Adrenal gland (tissue), 5 donors: ENCODE measurements at regions not wholly inside any gene's neighbourhood (a gene's known extent, or its start where the extent isn't known, plus 50 kb on each side); places are given as distances from the start of the nearest gene placed in this dataset.

Experiments used
- POLR2A ChIP-seq, 2 donors: fragments of 450-650 bp; IDR thresholded peaks; one replicate each; pipeline ENCODE4 v1.6.1; 2017; ENCODE audit warnings: antibody characterized with exemption in 2 of 2, mild to moderate bottlenecking in 2 of 2, moderate library complexity in 1 of 2
- TF ChIP-seq, protein P1 (sequence below), 6 experiments: fragments of 450-650 bp in 4 of 6; fragments of 200-600 bp in 2 of 6; sonication (generic) in 1 of 6; IDR thresholded peaks; 1 replicate in 5 of 6; 2 replicates in 1 of 6; pipeline versions ENCODE4 v1.5.1 to v1.8.0; 2016 to 2021; ENCODE audit warnings: antibody characterized with exemption in 6 of 6, mild to moderate bottlenecking in 2 of 6, moderate library complexity in 1 of 6
- donor health status: DM: no; HTN: no; CAD: no.

DNA sequence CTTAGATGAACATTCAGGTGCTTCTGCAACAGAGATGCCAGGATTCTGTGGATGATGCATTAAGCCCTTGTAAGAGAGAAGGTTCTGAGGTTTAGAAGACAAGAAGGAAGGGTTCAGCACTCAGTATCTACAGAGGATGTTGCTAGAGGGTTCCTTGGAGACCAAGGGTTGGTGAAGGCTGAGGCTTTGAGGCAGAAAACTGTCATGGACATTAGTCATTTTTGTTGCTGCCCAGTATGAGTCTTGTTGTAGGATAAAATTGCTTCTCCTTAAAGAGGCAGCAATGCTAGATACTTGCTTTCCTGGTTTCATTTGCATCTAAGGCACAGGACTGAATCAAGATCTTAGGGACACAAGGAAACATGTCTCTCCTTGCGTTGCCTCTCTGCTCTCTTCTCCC lies 319.4 kb upstream of the NFIA start:
- TF ChIP-seq, protein P1, sequence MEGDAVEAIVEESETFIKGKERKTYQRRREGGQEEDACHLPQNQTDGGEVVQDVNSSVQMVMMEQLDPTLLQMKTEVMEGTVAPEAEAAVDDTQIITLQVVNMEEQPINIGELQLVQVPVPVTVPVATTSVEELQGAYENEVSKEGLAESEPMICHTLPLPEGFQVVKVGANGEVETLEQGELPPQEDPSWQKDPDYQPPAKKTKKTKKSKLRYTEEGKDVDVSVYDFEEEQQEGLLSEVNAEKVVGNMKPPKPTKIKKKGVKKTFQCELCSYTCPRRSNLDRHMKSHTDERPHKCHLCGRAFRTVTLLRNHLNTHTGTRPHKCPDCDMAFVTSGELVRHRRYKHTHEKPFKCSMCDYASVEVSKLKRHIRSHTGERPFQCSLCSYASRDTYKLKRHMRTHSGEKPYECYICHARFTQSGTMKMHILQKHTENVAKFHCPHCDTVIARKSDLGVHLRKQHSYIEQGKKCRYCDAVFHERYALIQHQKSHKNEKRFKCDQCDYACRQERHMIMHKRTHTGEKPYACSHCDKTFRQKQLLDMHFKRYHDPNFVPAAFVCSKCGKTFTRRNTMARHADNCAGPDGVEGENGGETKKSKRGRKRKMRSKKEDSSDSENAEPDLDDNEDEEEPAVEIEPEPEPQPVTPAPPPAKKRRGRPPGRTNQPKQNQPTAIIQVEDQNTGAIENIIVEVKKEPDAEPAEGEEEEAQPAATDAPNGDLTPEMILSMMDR (IDR thresholded peaks at IDR 0.05): no peak
- no peak for TF ChIP-seq POLR2A (IDR thresholded peaks at IDR 0.05)
